ENCODE measurements at regions not wholly inside any gene's neighbourhood (a gene's known extent, or its start where the extent isn't known, plus 50 kb on each side); places are given as distances from the start of the nearest gene placed in this dataset.
"Not testable (repeated sequence)": the region's sequence is repeated elsewhere in the genome, so short reads cannot be mapped to it uniquely, and the experiment has no call there.

DNA sequence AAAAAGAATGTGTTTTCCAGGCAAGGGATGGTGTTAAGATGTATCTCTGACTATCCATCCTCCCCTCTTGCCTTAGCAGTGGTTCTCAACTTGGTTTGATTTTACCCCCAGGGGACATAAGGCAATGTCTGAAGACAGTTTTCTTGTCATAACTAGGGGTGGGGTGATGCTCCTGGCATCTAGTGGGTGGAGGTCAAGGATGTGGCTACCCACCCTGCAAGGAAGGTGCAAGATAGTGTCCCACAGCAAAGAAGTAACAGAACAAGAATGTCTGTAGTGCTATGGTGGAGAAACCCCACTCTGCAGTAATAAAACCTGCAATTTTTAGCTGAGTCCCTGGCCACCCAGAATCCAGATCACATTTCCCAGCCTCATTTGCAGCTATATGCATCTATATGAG is 81.2 kb upstream of the TBL1X start:
- DNase-seq (ENCODE audit: low read depth) = no peak

DNA sequence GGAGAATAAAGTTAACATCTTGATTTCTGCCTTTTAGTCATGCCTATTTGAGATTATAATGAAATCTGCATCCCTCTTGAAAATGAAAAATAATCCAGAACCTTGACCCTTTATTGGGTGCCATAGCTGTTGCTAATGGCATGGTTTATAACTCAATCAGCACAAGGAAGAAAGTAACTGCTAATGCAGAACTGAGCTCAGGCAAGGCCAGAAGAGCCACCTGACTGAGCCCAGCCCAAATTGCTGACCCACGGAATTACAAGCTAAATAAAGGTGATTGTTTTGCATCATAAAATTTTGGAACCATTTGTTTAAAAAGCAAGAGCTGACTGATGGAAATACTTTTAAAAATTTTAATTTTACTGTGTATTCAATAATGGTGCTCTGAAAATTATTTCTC is 76.4 kb upstream of the TBL1X start:
- DNase-seq (ENCODE audit: low read depth) = no peak

DNA sequence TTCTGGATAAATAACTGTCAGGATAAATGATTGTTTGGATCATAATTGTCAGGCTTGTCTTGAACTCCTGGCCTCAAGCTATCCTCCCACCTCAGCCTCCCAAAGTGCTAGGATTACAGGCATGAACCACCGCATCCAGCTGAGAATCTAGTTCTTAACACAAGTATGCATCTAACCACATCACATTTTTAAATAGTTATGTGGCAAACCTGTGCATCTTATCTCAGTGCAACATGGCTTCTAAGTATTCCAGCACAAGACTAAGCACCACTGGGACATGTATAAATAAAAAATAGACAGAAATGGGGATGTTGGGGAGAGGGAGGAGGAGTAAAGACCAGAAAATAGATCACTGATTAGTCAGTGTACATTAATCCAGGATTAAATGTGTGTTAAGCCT is 74.7 kb upstream of the TBL1X start:
- no peak for DNase-seq (ENCODE audit: low read depth)

- DNase-seq (ENCODE audit: low read depth) = no peak
Observed at GRCh38 chrX:9390693-9391368, 74.0 kb upstream of the TBL1X start.

DNA sequence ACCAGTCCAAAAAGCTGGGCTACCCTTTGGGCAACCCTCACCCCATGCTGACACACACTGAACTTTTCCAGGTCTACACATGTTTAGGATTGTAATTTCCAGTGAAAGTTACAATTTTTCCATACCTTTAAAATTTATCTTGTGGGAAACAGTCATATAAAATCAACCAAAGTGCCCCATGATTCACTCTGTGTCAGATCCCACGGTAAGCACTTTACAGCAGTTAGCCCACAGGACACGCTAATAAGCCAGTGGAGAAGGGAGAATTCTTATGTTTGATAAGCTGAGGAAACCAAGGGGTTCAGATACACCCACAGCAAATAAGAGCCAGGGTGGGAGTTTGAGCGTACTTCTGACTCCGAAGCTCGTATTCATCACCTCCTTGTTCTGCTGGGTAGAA is 72.4 kb upstream of the TBL1X start:
- DNase-seq (ENCODE audit: low read depth) = no peak

- no peak for DNase-seq (ENCODE audit: low read depth)
Observed at GRCh38 chrX:9393571-9393970, 71.3 kb upstream of the TBL1X start.

DNA sequence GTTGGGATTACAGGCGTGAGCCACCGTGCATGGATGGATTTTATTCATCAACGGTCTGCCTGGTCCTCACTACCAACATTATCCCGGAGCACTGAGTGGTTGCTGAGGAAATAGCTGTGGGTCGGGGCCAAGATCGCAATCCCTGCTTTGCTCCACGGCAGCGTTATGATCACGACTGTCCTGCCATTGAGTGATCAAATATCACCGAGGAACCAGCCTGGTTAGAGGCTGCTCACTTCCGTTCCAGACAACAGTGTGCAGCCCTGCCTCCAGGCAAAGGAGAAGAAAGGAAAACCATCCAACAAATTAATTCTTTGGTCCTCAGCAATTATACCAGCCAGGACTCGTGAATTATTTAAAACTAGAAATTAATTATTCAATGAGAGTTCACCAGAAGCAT is 70.6 kb upstream of the TBL1X start:
- DNase-seq (ENCODE audit: low read depth) = no peak

- no peak for DNase-seq (ENCODE audit: low read depth)
Observed at GRCh38 chrX:9396930-9397329, 67.9 kb upstream of the TBL1X start.

DNA sequence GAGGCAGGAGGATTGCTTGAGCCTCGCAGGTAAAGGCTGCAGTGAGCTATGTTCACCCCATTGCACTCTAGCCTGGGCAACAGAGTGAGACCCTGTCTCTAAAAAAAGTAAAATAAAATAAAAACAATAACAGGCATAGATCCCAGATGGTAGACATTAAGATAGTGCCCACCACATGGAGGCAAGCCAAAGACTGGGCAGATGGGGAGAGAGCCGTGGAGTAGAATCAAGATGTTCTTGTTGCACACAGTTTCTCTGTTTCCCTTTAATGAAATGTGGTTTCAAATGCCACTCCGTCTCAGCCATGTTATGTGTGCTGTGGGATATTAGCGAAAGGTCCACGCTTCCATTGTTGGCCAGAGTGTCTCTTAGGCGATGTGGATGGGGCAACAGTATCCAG is 63.8 kb upstream of the TBL1X start:
- DNase-seq (ENCODE audit: low read depth) = no peak

- DNase-seq (ENCODE audit: low read depth) = no peak
Observed at GRCh38 chrX:9403374-9403773, 61.5 kb upstream of the TBL1X start.

- DNase-seq (ENCODE audit: low read depth) = not testable (repeated sequence)
Observed at GRCh38 chrX:9405635-9406034, 59.2 kb upstream of the TBL1X start.

DNA sequence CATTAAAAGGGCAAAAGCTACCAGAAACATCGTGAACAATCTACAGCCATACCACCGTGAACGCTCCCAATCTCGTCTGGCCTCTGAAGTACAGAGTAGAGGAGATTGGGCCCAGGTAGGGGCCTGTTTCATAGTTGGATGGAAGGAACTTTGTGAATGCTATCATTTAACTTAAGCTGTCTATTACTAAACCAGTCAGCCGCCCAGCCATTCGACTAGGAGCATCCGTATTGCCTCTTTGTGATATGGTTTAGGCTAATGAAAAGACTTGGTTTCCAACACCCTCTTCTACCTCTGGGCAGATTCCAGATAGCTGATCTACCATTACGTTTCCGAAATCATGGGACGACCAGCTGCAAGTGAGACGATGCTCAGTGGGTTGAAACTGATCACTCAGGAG is 54.0 kb upstream of the TBL1X start:
- DNase-seq (ENCODE audit: low read depth) = not testable (repeated sequence)

- not testable (repeated sequence) for DNase-seq (ENCODE audit: low read depth)
Observed at GRCh38 chrX:9411682-9412081, 53.2 kb upstream of the TBL1X start.

DNA sequence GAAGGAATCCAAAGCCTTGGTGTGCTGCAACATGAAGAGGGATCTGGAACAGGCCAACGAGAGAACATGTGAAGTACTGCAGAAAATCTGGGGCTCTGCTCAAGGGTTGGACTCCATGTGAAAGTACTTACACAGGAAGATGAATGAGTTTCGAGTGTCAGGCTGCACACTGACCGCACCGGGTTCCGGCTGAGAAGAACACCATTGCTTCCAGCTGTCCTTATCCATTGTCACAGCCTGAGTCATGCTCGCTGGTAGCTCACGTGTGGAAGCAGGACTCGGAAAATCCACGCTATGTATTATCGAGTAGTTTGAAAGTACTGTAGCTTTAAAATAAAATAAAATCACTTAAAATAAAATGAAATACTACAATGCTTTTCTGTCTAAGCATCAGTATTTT is 50.4 kb upstream of the TBL1X start:
- DNase-seq (ENCODE audit: low read depth) = no peak
